C4-2B (cell line): ENCODE measurements at regions not wholly inside any gene's neighbourhood (a gene's known extent, or its start where the extent isn't known, plus 50 kb on each side); places are given as distances from the start of the nearest gene placed in this dataset.

Experiments used
- H3K27ac ChIP-seq: fragments of 450-650 bp; 2 replicates; pipeline ENCODE4 v1.5.1; 2017
- ZFX ChIP-seq: fragments of 450-650 bp; IDR thresholded peaks from 2 replicates; pipeline ENCODE4 v1.6.1; 2017
- TF ChIP-seq, protein P1 (sequence below): fragments of 450-650 bp; conservative IDR thresholded peaks from 2 replicates; pipeline ENCODE4 v1.5.1; 2017; ENCODE audit warnings: mild to moderate bottlenecking

- TF ChIP-seq ZFX: no peak
- TF ChIP-seq, protein P1, sequence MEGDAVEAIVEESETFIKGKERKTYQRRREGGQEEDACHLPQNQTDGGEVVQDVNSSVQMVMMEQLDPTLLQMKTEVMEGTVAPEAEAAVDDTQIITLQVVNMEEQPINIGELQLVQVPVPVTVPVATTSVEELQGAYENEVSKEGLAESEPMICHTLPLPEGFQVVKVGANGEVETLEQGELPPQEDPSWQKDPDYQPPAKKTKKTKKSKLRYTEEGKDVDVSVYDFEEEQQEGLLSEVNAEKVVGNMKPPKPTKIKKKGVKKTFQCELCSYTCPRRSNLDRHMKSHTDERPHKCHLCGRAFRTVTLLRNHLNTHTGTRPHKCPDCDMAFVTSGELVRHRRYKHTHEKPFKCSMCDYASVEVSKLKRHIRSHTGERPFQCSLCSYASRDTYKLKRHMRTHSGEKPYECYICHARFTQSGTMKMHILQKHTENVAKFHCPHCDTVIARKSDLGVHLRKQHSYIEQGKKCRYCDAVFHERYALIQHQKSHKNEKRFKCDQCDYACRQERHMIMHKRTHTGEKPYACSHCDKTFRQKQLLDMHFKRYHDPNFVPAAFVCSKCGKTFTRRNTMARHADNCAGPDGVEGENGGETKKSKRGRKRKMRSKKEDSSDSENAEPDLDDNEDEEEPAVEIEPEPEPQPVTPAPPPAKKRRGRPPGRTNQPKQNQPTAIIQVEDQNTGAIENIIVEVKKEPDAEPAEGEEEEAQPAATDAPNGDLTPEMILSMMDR: no peak
- H3K27ac ChIP-seq: no peak overlapping the region
Observed at GRCh38 chr2:166550923-166551322, 56.9 kb upstream of the SCN7A start.

DNA sequence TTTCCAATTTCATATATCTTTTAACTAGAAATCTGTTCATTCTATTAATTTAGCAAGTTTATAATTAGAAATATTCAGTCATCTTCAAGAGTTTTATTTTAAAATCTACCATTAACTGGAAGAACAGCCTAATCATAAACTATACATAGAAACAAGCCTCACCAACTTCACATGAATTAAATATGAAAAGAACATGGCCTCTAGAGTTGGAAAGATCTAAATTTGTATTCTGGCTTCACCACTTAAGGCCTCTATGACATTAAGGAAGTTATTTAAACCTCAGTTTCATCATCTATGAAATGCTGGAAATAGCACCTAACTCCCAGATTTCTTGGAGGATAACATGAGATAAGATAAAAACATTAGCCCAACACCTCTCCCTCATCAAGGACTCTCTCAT lies 51.4 kb upstream of the SCN7A start:
- H3K27ac ChIP-seq: no peak overlapping the region
- TF ChIP-seq ZFX: no peak
- TF ChIP-seq, protein P1: no peak
